Ishikawa (cell line): ENCODE measurements at regions not wholly inside any gene's neighbourhood (a gene's known extent, or its start where the extent isn't known, plus 50 kb on each side); places are given as distances from the start of the nearest gene placed in this dataset.

Source experiments
- CEBPB ChIP-seq: IDR thresholded peaks from 2 replicates; pipeline ENCODE4 v1.6.1; 2012
- CREB1 ChIP-seq: IDR thresholded peaks from 2 replicates; pipeline ENCODE4 v1.6.1; 2012; ENCODE audit warnings: low read depth
- EGR1 ChIP-seq: IDR thresholded peaks from 2 replicates; pipeline ENCODE4 v1.6.1; 2012
- EP300 ChIP-seq: IDR thresholded peaks from 2 replicates; pipeline ENCODE4 v1.6.1; 2012; ENCODE audit warnings: borderline replicate concordance
- FOXM1 ChIP-seq: IDR thresholded peaks from 2 replicates; pipeline ENCODE4 v1.6.1; 2012; ENCODE audit warnings: low read depth, borderline replicate concordance
- MAX ChIP-seq: IDR thresholded peaks from 2 replicates; pipeline ENCODE4 v1.6.1; 2012
- NFIC ChIP-seq: IDR thresholded peaks from 2 replicates; pipeline ENCODE4 v1.6.1; 2012
- RAD21 ChIP-seq: IDR thresholded peaks from 2 replicates; pipeline ENCODE4 v1.6.1; 2012; ENCODE audit warnings: low read depth
- REST ChIP-seq: IDR thresholded peaks from 2 replicates; pipeline ENCODE4 v1.6.1; 2012; ENCODE audit warnings: low read depth, mild to moderate bottlenecking
- TAF1 ChIP-seq: IDR thresholded peaks from 2 replicates; pipeline ENCODE4 v1.6.1; 2012; ENCODE audit warnings: low read depth, mild to moderate bottlenecking
- TCF12 ChIP-seq: IDR thresholded peaks from 2 replicates; pipeline ENCODE4 v1.6.1; 2012; ENCODE audit warnings: low read depth
- USF1 ChIP-seq: IDR thresholded peaks from 2 replicates; pipeline ENCODE4 v1.6.1; 2012
- YY1 ChIP-seq: IDR thresholded peaks from 2 replicates; pipeline ENCODE4 v1.6.1; 2012; ENCODE audit warnings: low read depth
- ZBTB7A ChIP-seq: IDR thresholded peaks from 2 replicates; pipeline ENCODE4 v1.6.1; 2012; ENCODE audit warnings: low read depth

GRCh38 chr11:127804747-127805400 lies 782.5 kb downstream of the ETS1 start:
- TF ChIP-seq MAX (no peak), RAD21 (no peak)

- no peak for TF ChIP-seq USF1
- no peak for TF ChIP-seq TCF12
- TF ChIP-seq MAX = no peak
- no peak for TF ChIP-seq YY1
- no peak for TF ChIP-seq FOXM1
- no peak for TF ChIP-seq REST
- TF ChIP-seq EP300 = no peak
- no peak for TF ChIP-seq NFIC
Observed at GRCh38 chr11:127803755-127804154, 783.6 kb downstream of the ETS1 start.

- no peak for TF ChIP-seq TCF12
- no peak for TF ChIP-seq CEBPB
- TF ChIP-seq TAF1 = no peak
- no peak for TF ChIP-seq CREB1
- TF ChIP-seq EGR1 = no peak
- no peak for TF ChIP-seq EP300
- TF ChIP-seq FOXM1 = no peak
- no peak for TF ChIP-seq MAX
- no peak for TF ChIP-seq RAD21
- no peak for TF ChIP-seq USF1
- no peak for TF ChIP-seq REST
- no peak for TF ChIP-seq YY1
Observed at GRCh38 chr11:127800989-127801688, 786.2 kb downstream of the ETS1 start.

- TF ChIP-seq EP300 (no peak), NFIC (no peak), FOXM1 (no peak), RAD21 (no peak), EGR1 (no peak), CREB1 (no peak), CEBPB (no peak), ZBTB7A (no peak), YY1 (no peak), REST (no peak)
Observed at GRCh38 chr11:127795326-127795725, 792.0 kb downstream of the ETS1 start.

GRCh38 chr11:127791844-127792243 lies 791.3 kb upstream of the KIRREL3 start:
- TF ChIP-seq YY1 = no peak
- TF ChIP-seq TAF1 = no peak
- TF ChIP-seq CEBPB = no peak
